ENCODE measurements at regions not wholly inside any gene's neighbourhood (a gene's known extent, or its start where the extent isn't known, plus 50 kb on each side); places are given as distances from the start of the nearest gene placed in this dataset.
"Not testable (repeated sequence)": the region's sequence is repeated elsewhere in the genome, so short reads cannot be mapped to it uniquely, and the experiment has no call there.

DNA sequence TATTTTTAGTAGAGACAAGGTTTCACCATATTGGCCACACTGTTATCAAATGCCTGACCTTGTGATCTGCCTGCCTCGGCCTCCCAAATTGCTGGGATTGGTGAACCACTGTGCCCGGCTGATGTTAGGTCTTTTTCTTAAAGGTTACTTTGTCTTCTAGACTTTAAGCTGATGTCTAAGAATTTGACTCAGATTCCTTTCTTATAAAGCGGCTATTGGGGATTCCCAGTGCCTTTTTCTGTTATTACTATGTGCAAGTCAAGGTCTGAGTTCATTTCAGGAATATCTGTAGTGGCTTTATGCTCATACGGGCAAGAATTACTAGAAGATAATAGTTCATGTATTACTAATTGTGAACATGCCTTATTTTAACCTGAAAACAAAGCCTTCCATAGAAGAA lies 102.8 kb downstream of the LAT start:
- not testable (repeated sequence) for TF ChIP-seq POLR2A (IDR thresholded peaks at IDR 0.05; ENCODE audit: low read length); GATA1 (IDR thresholded peaks at IDR 0.05; ENCODE audit: low read depth, low read length)
